Nucleus accumbens (tissue), 56 donors: ENCODE measurements at regions not wholly inside any gene's neighbourhood (a gene's known extent, or its start where the extent isn't known, plus 50 kb on each side); places are given as distances from the start of the nearest gene placed in this dataset.

Experiments used
- DNase-seq, 56 donors: peaks; one replicate each; lab custom pipeline; 2025; lab: John Stamatoyannopoulos, UW

GRCh38 chr5:4533457-4534105 is 606.5 kb upstream of the ADAMTS16 start:
- DNase-seq: no peak

GRCh38 chr5:4537489-4537888 is 602.6 kb upstream of the ADAMTS16 start:
- no peak for DNase-seq

- no peak for DNase-seq
These were observed 599.6 kb upstream of the ADAMTS16 start for GRCh38 chr5:4540375-4541173.

- no peak for DNase-seq
These were observed 598.8 kb upstream of the ADAMTS16 start for GRCh38 chr5:4541334-4541733.

- DNase-seq: no peak
These were observed 597.9 kb upstream of the ADAMTS16 start for GRCh38 chr5:4542145-4542778.

GRCh38 chr5:4544049-4544670 is 596.0 kb upstream of the ADAMTS16 start:
- no peak for DNase-seq

- DNase-seq: no peak
These were observed 592.6 kb upstream of the ADAMTS16 start for GRCh38 chr5:4547547-4547946.

GRCh38 chr5:4548341-4548740 is 591.8 kb upstream of the ADAMTS16 start:
- DNase-seq: no peak

- DNase-seq: no peak
These were observed 590.8 kb upstream of the ADAMTS16 start for GRCh38 chr5:4549351-4549750.

- DNase-seq: no peak
These were observed 589.1 kb upstream of the ADAMTS16 start for GRCh38 chr5:4551034-4551433.

- DNase-seq: no peak
These were observed 587.0 kb upstream of the ADAMTS16 start for GRCh38 chr5:4553130-4553529.

GRCh38 chr5:4553978-4554377 is 586.2 kb upstream of the ADAMTS16 start:
- no peak for DNase-seq

GRCh38 chr5:4555725-4556285 is 584.3 kb upstream of the ADAMTS16 start:
- no peak for DNase-seq

GRCh38 chr5:4561403-4561802 is 578.7 kb upstream of the ADAMTS16 start:
- DNase-seq: no peak

- DNase-seq: no peak
These were observed 576.7 kb upstream of the ADAMTS16 start for GRCh38 chr5:4563400-4563799.

- no peak for DNase-seq
These were observed 569.8 kb upstream of the ADAMTS16 start for GRCh38 chr5:4570047-4570995.

- DNase-seq: no peak
These were observed 568.7 kb upstream of the ADAMTS16 start for GRCh38 chr5:4571248-4571948.

GRCh38 chr5:4572311-4573100 is 567.6 kb upstream of the ADAMTS16 start:
- DNase-seq: no peak
